Activated CD8-positive, alpha-beta memory T cell treated with anti-CD3 and anti-CD28 coated beads, Interleukin-2, amount 50 U/mL, for 24 hours (primary cell): ENCODE measurements at regions not wholly inside any gene's neighbourhood (a gene's known extent, or its start where the extent isn't known, plus 50 kb on each side); places are given as distances from the start of the nearest gene placed in this dataset.

Experiments
- DNase-seq: peaks from one replicate; pipeline ENCODE4 v3.0.0-alpha.2; 2020; ENCODE audit errors: extremely low read depth

GRCh38 chr2:5986801-5987787, 294.9 kb downstream of the SOX11 start:
- no peak for DNase-seq

- no peak for DNase-seq
Measured at GRCh38 chr2:5988120-5988519, 295.9 kb downstream of the SOX11 start.

GRCh38 chr2:5990086-5990485, 297.9 kb downstream of the SOX11 start:
- no peak for DNase-seq

DNA sequence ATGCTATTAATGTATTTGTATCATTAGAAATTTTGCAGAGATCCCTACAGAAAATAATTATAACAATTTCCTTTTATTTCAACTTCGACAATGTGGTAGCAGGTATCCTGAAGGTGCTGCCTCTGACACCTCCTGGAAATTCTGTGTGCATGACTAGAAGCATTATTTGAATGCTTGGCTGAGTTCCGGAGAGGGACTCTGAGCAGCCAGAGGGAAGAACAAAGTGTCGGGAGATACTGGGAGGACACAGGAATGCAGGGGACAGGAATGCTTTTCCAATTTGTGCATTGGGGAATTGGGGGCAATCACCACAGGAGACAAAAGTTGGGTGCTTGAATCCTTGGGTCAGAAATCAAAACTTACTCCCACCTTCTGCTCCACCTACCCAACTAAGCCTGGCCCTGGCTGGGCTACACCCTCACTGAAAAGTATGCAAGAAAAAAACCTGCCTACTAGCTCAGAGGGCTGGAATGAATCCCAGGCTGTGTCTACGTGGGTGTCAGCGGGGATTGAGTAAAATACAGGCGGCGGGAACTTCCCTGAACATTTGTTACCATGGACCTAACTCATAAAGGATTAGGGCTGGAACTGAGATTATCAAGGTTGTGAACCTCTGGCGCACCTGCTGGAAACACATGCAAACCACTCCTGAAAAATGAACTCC, 299.3 kb downstream of the SOX11 start:
- no peak for DNase-seq

DNA sequence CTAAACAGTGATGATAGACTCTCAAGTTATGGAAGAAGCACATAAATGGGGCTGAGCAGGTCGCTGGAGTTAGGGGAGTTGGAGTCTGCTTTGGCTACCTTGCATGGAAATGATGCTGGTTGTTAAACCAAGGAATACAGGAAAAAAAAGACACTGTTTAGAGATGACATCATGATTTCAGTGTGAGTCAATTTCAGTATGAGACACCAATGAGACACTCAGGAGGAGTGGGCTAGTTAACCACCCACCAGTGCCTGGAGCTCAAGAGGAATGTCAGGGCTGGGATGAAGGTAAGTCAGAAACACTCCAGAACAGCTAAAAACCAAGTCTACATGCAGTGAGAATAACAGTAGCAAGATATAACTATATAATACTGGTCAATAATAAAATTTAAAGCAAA, 303.6 kb downstream of the SOX11 start:
- no peak for DNase-seq

DNA sequence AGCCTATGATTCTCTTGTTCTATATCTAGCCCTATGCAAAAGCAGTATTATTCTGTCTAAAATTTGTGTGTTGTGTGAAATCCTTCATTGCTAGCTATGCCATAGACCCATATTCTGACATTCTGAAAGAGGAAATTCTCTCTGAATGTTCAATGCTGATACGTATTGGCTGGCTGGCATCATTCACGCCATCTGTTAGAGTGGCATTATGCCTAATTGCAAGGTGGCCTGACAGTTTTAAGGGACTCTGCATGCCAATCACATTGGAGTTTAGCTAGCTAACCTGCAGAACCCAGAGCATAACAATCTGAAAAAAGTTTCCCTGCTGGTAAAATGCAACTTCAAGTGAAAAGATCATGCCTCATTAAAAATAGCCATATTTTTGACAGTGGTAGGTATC, 316.0 kb downstream of the SOX11 start:
- DNase-seq = no peak

DNA sequence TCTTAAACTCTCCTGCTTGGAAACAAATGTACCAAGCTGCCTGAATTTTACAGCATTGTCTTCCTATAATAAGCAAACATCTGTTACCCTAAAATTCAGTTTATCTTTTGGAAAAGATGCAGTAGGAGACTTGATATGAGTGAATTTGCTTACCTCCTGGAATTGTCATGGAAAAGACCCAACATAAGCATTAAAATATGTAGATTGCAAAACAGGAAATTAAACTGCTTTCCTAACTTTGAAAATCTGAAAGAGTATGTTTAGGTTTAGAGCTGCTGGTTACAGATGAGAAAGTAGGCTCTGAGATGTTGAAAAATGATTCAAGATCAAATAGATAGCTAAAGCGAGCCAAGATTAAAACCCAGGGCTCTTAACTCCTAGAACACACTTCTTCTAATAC, 316.5 kb downstream of the SOX11 start:
- no peak for DNase-seq

DNA sequence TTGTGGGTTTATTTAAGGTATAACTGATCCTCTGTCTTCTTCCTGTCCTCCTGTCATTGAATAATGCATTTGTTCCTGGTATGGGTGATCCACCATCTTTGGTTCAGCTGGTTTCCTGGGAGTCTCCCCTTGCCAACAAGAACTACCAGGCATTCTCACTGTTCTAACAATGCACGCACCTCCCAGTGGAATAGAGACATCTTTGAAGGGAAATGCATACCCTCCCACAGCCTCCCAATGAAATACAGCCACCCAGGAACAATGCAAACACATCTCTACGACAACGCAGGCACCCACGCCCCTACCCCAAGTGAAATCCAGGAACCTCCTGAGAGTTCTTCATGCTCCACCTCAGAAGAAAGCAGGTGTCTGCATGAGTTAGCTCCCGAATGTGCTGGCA, 318.0 kb downstream of the SOX11 start:
- no peak for DNase-seq

- DNase-seq = no peak
Measured at GRCh38 chr2:6011921-6012320, 319.7 kb downstream of the SOX11 start.

DNA sequence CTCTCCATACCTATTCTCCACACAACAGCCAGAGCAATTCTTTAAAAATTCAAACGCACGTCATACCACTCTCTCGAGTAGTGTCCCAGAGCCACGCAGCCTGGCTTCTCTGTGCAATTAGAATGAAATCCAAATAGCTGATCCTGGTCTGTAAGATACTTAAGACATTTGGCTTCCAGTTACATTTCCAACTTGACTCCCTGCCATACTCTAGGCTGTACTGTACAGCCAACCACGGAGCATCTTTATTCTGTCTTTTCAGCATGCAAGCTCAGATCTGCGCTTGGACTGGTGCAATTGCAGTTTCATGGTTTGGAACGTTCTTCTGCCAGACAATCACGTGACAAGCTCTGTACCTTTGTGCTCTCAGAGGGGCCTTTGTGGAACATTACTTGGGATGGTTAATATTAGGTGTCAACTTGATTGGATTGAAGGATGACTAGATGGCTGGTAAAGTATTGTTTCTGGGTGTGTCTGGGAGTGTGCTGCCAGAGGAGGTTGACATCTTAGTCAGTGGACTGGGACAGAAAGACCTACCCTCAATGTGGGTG, 325.6 kb downstream of the SOX11 start:
- no peak for DNase-seq

GRCh38 chr2:6024229-6024628, 332.0 kb downstream of the SOX11 start:
- DNase-seq = no peak

DNA sequence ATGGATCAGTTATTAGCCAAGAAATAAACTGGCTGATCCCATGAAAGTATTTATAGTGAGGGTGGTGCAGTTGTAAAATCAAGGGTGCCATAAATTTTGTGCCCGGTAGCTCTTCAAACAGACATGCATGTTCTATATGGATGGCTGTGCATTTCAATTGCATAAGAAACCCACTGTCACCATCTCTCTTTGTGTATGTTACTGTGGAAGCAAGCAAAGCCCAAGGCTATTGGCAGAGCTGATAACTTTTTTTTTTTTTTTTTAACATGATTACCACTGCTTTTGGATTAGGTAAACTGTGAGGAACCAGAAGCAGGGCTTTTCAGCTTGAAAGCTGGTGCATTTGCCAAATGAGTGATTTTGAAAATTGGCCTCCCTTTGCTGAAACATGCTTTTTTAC, 332.6 kb downstream of the SOX11 start:
- DNase-seq = no peak

DNA sequence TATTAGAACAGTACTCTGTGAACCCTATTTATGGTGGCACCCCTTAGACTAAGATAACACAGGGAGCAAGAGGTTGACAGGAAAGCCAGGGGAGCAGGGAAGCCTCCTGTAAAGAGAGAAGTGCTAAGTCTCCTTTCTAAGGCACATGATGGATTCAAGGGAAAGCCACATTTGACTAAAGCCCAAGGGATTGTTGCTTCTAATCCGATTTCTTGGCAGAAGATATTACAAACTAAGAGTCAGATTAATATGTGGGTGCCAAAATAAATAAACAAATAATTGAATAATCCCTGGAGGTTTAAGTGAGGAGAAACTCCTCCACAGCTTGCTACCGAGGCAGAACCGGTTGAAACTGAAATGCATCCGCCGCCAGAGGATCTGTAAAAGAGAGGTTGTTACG, 333.2 kb downstream of the SOX11 start:
- no peak for DNase-seq

GRCh38 chr2:6027066-6027465, 334.9 kb downstream of the SOX11 start:
- no peak for DNase-seq

DNA sequence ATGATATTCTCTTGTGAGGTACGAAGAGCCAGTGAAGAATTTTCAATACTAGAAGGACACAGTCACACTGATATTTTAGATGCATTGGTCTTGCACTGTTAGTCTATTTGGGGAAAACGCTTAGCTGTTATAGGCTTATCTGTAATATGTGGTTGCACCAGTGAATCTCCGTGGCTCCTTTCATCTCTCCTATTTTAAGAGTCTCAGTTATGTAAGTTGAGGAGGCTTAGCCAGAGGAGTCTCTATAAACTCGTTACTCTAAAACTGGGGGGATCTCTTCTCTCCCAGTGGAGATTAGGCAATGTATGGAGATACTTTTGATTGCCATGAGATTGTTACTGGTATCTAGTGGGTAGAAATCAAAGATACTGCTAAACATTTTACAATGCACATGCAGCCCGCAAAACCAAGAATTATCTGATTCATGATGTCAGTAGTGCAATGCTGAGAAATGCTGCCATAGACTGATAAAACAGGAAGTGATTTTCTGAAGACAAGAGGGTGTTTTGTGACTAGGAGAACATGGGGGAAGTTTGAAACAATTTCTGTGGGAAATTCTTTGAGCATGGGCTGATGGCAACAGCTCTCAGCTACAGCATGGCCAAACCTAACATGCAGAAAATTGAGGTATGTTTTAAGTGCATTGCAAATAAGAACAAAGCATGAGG, 339.1 kb downstream of the SOX11 start:
- DNase-seq = no peak

- DNase-seq = no peak
Measured at GRCh38 chr2:6036211-6036610, 344.0 kb downstream of the SOX11 start.

GRCh38 chr2:6043238-6043637, 351.1 kb downstream of the SOX11 start:
- DNase-seq = no peak

- DNase-seq = no peak
Measured at GRCh38 chr2:6052649-6053048, 360.5 kb downstream of the SOX11 start.

DNA sequence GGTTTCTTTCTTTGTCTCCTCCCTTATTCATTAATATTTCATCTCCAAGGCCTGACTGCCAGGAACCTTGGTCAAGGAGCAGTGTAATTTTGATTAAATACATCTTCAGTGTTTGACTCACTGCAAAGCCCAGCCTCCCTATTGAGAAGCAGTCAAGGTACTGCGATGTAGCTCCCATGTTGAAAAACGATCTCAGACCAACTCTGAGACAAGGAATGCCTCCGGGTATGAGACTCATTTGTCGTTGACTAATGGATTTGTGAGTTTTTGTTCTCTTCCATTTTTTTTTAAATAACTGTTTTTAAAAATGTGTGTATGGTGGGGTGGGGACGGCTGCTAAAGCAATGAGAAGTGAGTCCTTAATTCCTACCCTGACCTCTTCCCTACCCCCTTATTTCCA, 361.6 kb downstream of the SOX11 start:
- DNase-seq = no peak

DNA sequence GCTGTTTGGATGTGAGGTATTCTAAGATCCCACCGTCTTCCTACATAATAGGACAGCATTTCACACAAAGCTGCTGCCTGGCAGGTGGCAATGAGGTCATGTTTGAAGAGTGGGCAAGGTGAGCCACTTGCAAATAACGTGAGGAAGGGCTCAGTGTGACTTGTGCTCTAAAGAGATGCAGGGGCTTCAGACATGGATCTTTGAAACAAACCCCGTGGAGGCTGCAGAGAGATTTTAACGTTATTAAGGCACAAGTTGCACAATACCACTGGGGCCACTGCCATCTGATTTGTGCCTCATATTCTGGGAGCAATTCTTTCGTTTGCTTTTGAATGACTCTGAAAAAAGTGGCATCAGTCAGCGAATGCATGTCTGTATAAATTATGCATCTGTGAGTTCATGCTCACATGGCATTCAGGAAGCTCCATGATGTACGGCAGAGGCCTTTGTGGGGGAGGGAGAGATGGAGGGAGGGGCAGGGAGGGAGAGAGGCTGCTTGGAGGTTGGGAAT, 362.0 kb downstream of the SOX11 start:
- DNase-seq = no peak

GRCh38 chr2:6060992-6061663, 368.9 kb downstream of the SOX11 start:
- DNase-seq = no peak

DNA sequence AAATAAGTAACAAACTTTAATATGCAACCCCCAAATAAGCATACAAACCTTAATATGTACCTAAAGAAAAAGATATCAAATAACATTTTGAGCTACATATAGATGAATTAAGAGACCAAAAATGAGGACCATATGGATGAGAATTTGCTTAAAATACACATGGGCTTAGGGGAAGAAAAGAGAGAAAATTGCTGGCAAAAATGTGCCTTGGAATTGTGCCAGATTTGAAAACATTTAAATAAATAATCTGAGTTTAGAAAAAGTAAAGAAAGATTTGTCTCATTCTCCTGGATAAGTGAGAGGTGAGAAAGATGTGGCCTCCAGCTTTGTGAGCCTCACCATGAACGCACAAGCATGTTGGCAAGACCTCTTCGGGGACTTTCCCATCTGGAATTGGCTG, 372.6 kb downstream of the SOX11 start:
- no peak for DNase-seq
